ENCODE measurements at regions not wholly inside any gene's neighbourhood (a gene's known extent, or its start where the extent isn't known, plus 50 kb on each side); places are given as distances from the start of the nearest gene placed in this dataset.

- Histone ChIP-seq H3K9ac (ENCODE audit: low read depth in 1 of 2, low read length in 2 of 2) (no peak overlapping the region), H3K9me3 (ENCODE audit: control insufficient read depth in 4 of 4, low read length in 3 of 4) (peaks cover 0 to 5% (median 2%) of the 10 kb centered on the region in 4 donors), H3K27ac (ENCODE audit: low read depth in 1 of 2, low read length in 2 of 2) (no peak overlapping the region), H3K4me1 (ENCODE audit: control insufficient read depth in 4 of 4, insufficient read depth in 4 of 4, low read length in 3 of 4) (no peaks in the 10 kb centered on the region), H3K4me3 (ENCODE audit: low read depth in 1 of 3, low read length in 3 of 3) (no peak overlapping the region), H3K36me3 (ENCODE audit: control insufficient read depth in 4 of 4, insufficient read depth in 3 of 4, low read depth in 1 of 4, low read length in 3 of 4) (no peaks in the 10 kb centered on the region), H3K27me3 (ENCODE audit: control insufficient read depth in 4 of 4, insufficient read depth in 4 of 4, low read length in 3 of 4) (no peaks in the 10 kb centered on the region)
- no peak for DNase-seq (ENCODE audit: low spot score)
- TF ChIP-seq TAF1 (conservative IDR thresholded peaks at IDR 0.05), result no peak
- no peak for TF ChIP-seq RXRA (IDR thresholded peaks at IDR 0.05)
- no peak for TF ChIP-seq NR2F2 (IDR thresholded peaks at IDR 0.05)
- no peak for TF ChIP-seq EGR1 (IDR thresholded peaks at IDR 0.05; ENCODE audit: low read depth in 2 of 2)
- no peak for TF ChIP-seq GABPA (IDR thresholded peaks at IDR 0.05 in 1 of 2, conservative IDR thresholded peaks at IDR 0.05 in 1 of 2)
- WGBS, result 72% methylated on average over 6 of the region's 6 CpGs
Measured at GRCh38 chr17:33633446-33633845, 340.4 kb upstream of the ASIC2 start.

GRCh38 chr17:33637534-33637933 is 344.4 kb upstream of the ASIC2 start:
- Histone ChIP-seq H3K27me3 (ENCODE audit: control insufficient read depth in 4 of 4, insufficient read depth in 4 of 4, low read length in 3 of 4) (no peaks in the 10 kb centered on the region), H3K36me3 (ENCODE audit: control insufficient read depth in 4 of 4, insufficient read depth in 3 of 4, low read depth in 1 of 4, low read length in 3 of 4) (no peaks in the 10 kb centered on the region)
- 78% methylated on average over 3 of the region's 3 CpGs for WGBS

More at GRCh38 chr17:33637534-33637933, 344.4 kb upstream of the ASIC2 start:
- Histone ChIP-seq H3K9ac (ENCODE audit: low read depth in 1 of 2, low read length in 2 of 2) (no peak overlapping the region), H3K4me3 (ENCODE audit: low read depth in 1 of 3, low read length in 3 of 3) (no peak overlapping the region), H3K27ac (ENCODE audit: low read depth in 1 of 2, low read length in 2 of 2) (no peak overlapping the region), H3K9me3 (ENCODE audit: control insufficient read depth in 4 of 4, low read length in 3 of 4) (no peaks in the 10 kb centered on the region), H3K4me1 (ENCODE audit: control insufficient read depth in 4 of 4, insufficient read depth in 4 of 4, low read length in 3 of 4) (no peaks in the 10 kb centered on the region)
- no peak for DNase-seq (ENCODE audit: low spot score)
- no peak for TF ChIP-seq FOXA2 (IDR thresholded peaks at IDR 0.05)
- no peak for TF ChIP-seq SP1 (IDR thresholded peaks at IDR 0.05)
- no peak for TF ChIP-seq YY1 (IDR thresholded peaks at IDR 0.05)
- TF ChIP-seq TAF1 (conservative IDR thresholded peaks at IDR 0.05), result no peak
- no peak for TF ChIP-seq JUND (IDR thresholded peaks at IDR 0.05)
- no peak for TF ChIP-seq RXRA (IDR thresholded peaks at IDR 0.05)
- TF ChIP-seq EGR1 (IDR thresholded peaks at IDR 0.05; ENCODE audit: low read depth in 2 of 2), result no peak
- TF ChIP-seq HNF4A (conservative IDR thresholded peaks at IDR 0.05), result no peak
- TF ChIP-seq HNF4G (IDR thresholded peaks at IDR 0.05), result no peak
- TF ChIP-seq RAD21 (IDR thresholded peaks at IDR 0.05), result no peak
- TF ChIP-seq ATF3 (IDR thresholded peaks at IDR 0.05), result no peak
- TF ChIP-seq ZBTB33 (IDR thresholded peaks at IDR 0.05), result no peak
- no peak for TF ChIP-seq GABPA (IDR thresholded peaks at IDR 0.05 in 1 of 2, conservative IDR thresholded peaks at IDR 0.05 in 1 of 2)
- no peak for TF ChIP-seq FOXA1 (IDR thresholded peaks at IDR 0.05)
- no peak for TF ChIP-seq CTCF (IDR thresholded peaks at IDR 0.05; ENCODE audit: low read depth, low read length, missing input control)
- TF ChIP-seq NR2F2 (IDR thresholded peaks at IDR 0.05), result no peak

Data from liver (tissue), 8 donors.